K562 (cell line): ENCODE measurements at regions not wholly inside any gene's neighbourhood (a gene's known extent, or its start where the extent isn't known, plus 50 kb on each side); places are given as distances from the start of the nearest gene placed in this dataset.

ENCODE experiments used
- CEBPB ChIP-seq: fragments of 450-650 bp; IDR thresholded peaks from 2 replicates; pipeline ENCODE4 v1.6.1; 2016; ENCODE audit warnings: missing genetic modification characterization, missing compliant biosample characterization
- CEBPG ChIP-seq, 3 experiments: fragments of 200-800 bp in 1 of 3; sonication (Bioruptor generic) in 1 of 3; sonication (generic) in 1 of 3; formaldehyde crosslinking in 1 of 3; IDR thresholded peaks in 2 of 3; conservative IDR thresholded peaks in 1 of 3; 2 replicates each; pipeline versions ENCODE4 v1.6.1 to v1.8.0; 2016 to 2022; ENCODE audit warnings: missing compliant biosample characterization in 2 of 3, missing genetic modification characterization in 2 of 3, mild to moderate bottlenecking in 1 of 3, missing genetic modification reagents in 1 of 3
- ERF ChIP-seq: fragments of 450-650 bp; formaldehyde crosslinking; IDR thresholded peaks from 2 replicates; pipeline ENCODE4 v1.4.0; 2020; ENCODE audit warnings: mild to moderate bottlenecking, mixed read lengths
- FOXJ2 ChIP-seq: fragments of 200-800 bp; sonication (Bioruptor generic); IDR thresholded peaks from 2 replicates; pipeline ENCODE4 v1.6.1; 2016; ENCODE audit warnings: missing genetic modification characterization, missing compliant biosample characterization
- JUNB ChIP-seq: fragments of 450-650 bp; formaldehyde crosslinking; conservative IDR thresholded peaks from 2 replicates; pipeline ENCODE4 v1.4.0; 2020; ENCODE audit warnings: mild to moderate bottlenecking
- KLF6 ChIP-seq: fragments of 250-450 bp; sonication (Bioruptor Pico); IDR thresholded peaks from 2 replicates; pipeline ENCODE4 v1.4.0; 2020; ENCODE audit warnings: mild to moderate bottlenecking, moderate library complexity, borderline replicate concordance
- NCOA2 ChIP-seq, 2 experiments: fragments of 450-650 bp; IDR thresholded peaks; 2 replicates each; pipeline ENCODE4 v1.6.1; 2018; ENCODE audit warnings: mild to moderate bottlenecking in 2 of 2, moderate library complexity in 1 of 2; ENCODE audit not compliant: partially characterized antibody in 2 of 2
- POLR2AphosphoS2 ChIP-seq: IDR thresholded peaks from 2 replicates; pipeline ENCODE4 v1.6.1; 2012; ENCODE audit warnings: low read length, improper control_type of control experiment
- ZBTB11 ChIP-seq, 3 experiments: fragments of 200-800 bp in 1 of 3; fragments of 250-450 bp in 1 of 3; fragments of 450-650 bp in 1 of 3; sonication (Bioruptor Pico) in 1 of 3; sonication (Bioruptor generic) in 1 of 3; formaldehyde crosslinking in 1 of 3; IDR thresholded peaks; 2 replicates each; pipeline versions ENCODE4 v1.6.1 to v1.8.0; 2016 to 2022; ENCODE audit warnings: mild to moderate bottlenecking in 2 of 3, missing genetic modification characterization in 2 of 3, missing compliant biosample characterization in 1 of 3, moderate library complexity in 1 of 3
- ZNF217 ChIP-seq: sonication (generic); formaldehyde crosslinking; IDR thresholded peaks from 2 replicates; pipeline ENCODE4 v1.8.0; 2022; ENCODE audit warnings: mild to moderate bottlenecking, missing genetic modification reagents
- TF ChIP-seq, protein P1 (sequence below): fragments of 450-650 bp; IDR thresholded peaks from 2 replicates; pipeline ENCODE4 v1.6.1; 2016; ENCODE audit warnings: low read depth, mild to moderate bottlenecking, moderate library complexity

DNA sequence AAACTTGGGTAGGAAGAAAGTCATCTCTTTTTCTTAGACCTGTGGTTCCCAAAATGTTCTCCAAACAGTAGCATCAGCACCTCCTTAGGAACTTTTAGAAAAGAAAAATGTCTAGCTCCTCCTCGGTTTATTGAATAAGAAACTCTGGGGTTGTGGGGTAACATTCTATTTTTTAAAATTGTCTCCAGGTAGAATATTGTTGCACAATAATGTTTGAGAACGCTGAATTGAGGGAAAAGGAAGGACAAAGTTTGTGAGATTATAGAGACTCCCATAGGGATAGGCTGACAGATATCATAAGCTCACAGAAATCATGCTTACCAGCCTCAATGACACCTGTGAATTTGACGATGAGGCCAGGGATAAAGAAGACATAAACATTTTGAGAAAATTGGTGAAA lies 1199.0 kb upstream of the CDH6 start (continued):
- TF ChIP-seq ZBTB11 (CRISPR knock-in tag; IDR thresholded peaks at IDR 0.05) (no peak), KLF6 (CRISPR knock-in tag) (no peak), CEBPG (CRISPR knock-in tag; IDR thresholded peaks at IDR 0.05) (no peak), CEBPG (tag; conservative IDR thresholded peaks at IDR 0.05 in 1 of 2, IDR thresholded peaks at IDR 0.05 in 1 of 2) (peak; percentile 20 to 74; a peak in 2 of 4 replicates), FOXJ2 (tag) (no peak), POLR2AphosphoS2 (no peak), CEBPB (tag) (peak; percentile 60), ERF (CRISPR knock-in tag) (no peak), ZNF217 (CRISPR knock-in tag) (no peak), NCOA2 (IDR thresholded peaks at IDR 0.05; ENCODE audit: partially characterized antibody in 2 of 2) (no peak), JUNB (no peak)
- TF ChIP-seq, protein P1, sequence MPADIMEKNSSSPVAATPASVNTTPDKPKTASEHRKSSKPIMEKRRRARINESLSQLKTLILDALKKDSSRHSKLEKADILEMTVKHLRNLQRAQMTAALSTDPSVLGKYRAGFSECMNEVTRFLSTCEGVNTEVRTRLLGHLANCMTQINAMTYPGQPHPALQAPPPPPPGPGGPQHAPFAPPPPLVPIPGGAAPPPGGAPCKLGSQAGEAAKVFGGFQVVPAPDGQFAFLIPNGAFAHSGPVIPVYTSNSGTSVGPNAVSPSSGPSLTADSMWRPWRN, result no peak
